GM18868 (cell line): ENCODE measurements at regions not wholly inside any gene's neighbourhood (a gene's known extent, or its start where the extent isn't known, plus 50 kb on each side); places are given as distances from the start of the nearest gene placed in this dataset.

Source experiments
- ATAC-seq: cut with Tn5 transposase; IDR thresholded peaks from one replicate; pipeline ENCODE4 v1.9.1; 2021; ENCODE audit warnings: mild to moderate bottlenecking, moderate library complexity; ENCODE audit not compliant: unreplicated experiment

DNA sequence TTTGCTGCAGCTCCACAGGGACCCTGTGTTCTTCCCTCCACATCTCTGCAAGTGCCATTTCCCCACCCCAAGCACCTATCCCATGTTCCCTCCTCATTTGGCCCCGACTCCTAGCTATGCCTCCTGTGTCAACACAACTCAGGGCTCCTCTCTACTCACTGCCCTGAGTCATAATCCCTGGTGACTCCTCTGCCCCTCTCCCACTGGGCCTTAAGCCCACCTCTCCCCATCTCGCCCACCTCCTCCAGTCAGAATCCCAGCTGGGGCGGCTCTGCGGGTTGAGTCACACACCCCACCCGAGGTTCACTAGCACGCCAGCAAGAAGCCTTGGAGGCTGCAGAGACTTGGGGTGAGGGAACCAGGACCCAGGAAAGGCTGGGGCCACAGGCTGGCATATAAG is 346.2 kb downstream of the FOXL1 start:
- no peak for ATAC-seq

DNA sequence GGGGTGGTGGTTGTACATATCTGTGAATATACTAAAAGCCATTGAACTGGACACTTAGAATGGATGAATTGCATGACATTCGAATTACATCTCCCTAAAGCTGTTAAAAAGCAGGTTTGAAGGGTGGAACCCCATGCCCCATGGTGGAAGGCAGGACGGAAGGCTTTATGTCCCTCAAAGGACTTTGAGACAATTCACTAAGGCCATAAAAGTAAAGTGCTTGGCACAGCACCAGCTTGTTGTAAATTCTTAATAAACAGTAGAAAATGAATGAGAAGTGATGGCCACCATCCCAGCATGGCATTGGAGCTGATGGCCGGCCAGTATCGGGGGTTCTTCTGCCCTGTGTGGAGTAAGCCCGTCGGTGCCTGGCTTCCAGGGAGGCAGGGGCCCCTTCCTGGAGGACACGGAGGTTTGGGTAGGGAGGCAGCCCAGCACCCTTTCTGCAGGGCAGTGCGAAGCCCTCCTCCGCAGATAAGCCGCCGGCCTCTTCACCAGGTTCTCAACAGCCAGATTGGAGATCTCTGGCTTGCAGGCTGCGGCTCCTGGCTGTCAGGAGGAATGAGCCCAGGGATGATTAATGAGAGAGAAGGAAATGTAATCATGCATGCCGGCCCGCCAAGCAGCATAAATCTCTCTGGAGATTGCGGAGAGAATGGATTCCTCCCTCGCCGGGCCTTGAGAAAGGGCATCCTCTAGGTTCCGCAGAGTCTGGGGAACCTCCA is 346.9 kb downstream of the FOXL1 start:
- no peak for ATAC-seq

DNA sequence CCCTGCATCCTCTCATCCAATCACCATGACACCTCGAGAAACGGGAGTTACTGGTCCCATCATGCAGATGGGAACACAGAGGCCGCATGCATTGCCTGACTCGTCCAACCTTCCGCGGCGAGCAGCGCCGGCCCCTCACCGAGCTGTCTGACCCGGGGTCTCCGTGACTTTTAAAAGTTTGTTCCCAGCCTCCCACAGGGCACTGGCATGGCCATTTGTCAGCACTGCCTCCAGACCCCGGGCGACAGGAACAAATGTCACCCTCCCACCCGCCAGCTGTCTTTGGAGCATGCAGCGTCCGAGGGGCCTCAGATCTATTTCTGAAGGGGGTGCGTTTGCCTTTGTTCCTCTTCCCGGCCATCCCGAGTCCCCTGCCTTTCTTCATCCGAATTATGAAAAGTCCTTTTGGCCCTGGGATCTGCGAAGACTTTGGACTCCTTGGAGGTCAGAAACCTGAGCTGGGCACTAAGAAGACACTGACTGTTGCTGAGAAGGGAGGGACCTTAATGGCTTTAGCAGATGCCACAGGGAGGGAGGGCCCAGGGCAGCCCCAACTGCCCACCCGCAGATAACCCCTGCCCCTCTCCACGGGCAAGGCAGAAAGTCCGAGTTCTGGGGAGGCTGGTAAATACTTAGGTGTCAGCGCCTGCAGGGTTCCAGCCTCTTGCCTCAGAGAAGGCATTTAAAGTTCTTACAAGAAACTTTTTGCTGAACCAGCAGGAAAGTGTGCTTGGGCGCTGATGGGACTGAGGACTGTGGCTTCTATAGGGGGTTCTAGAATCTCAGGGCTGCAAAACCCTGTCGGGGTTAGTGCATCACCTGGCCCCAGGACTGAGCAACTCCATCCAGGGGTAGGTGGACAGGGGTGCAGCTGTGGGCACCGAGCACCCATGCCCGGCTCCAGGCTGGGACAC is 348.1 kb downstream of the FOXL1 start:
- ATAC-seq, result no peak

DNA sequence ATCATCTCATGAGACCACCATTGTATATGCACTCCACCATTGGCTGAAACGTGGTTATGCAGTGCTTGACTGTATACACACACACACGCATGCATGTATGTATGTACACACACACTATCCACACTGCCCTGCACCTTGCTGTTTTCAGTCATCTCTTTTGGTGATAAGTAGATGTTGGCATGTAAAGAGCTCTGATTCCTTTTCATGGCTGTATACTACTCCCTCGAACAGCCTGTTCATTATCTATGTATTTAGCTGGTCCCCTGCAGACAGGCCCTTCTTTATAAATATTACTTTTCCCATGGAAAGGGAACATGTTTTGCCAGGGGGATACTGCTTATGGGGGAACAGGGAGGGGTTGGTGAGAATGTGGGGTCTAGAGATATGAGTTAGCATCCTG is 349.4 kb downstream of the FOXL1 start:
- ATAC-seq, result no peak

DNA sequence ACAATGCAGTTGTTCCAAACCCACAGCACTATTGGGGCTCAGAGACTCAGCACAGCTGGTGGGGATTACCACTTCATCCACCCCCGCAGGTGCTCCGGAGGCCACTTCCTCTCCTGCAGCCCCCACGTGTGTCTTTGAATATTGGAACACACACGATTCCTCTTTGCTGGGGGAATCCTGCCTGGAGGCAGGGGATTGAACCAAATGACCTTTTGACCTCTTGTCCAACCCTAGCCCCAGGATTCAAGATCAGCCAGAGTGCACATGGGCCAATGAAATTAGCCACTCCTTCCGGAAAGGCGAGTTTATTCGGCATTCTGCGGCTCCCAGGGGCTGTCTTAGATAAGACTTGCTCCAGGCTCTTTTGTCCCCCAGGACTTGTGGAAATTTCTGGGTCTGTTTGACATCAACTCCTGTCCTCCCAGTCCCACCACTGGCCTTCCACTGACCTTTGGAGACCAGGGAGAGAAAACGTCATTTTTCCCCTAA is 350.2 kb downstream of the FOXL1 start:
- ATAC-seq, result no peak

DNA sequence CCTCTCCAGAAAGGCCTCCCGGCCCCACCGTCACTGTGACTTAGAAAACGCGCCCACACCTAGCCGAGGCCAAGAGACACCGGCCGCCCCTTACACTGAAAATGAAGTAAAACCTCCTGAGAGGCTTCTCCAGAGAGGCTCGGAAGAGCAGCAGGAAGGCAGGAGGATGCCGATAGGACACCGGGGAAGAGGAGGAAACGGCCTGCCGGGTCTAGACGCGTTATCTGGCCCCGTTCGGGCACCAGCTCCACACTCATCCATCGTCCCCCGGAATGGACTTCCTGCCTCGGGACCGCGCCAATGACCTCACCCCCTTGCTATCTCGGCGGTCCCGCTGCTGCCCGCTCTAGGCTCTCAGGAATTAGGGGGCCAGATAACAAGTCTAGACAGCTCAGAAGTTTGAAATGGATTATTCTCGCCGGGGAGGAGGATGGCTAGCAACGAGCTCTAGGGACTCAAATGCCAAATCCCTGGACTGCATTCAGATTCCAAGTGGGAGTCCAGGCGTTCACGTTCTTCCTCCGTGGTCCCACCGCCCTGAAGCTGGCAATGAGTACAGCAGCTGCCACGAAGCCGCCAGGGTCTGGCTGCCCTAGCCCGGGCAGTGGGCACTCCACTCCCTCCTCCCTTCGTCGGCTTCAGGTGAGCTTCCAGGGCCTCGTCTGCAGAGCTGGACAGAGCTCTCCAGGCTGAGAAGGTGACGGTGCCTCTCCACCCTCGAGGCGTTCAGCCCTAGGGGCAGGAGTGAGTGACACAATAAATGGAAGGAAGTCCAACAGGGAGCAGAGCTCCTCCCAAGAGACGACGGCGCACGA is 350.9 kb downstream of the FOXL1 start:
- no peak for ATAC-seq

DNA sequence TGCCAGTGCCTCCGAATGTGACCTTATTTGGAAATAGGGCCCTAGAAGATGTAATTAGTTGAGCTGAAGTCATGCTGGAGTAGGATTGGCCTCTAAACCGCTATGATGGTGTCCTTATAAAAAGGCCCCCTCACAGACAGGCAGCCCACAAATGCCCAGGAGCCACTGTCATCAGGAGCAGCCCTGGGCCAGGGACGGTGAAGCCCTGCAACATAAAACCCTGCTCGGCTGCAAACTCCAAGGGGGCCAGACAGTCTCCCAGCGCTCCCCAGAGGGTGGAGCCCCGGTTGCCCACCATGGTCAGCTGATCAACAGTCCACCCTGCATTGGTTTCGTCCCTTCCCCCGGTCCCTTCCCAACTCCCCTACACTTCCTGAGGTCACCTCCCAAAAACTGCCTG is 351.7 kb downstream of the FOXL1 start:
- no peak for ATAC-seq

DNA sequence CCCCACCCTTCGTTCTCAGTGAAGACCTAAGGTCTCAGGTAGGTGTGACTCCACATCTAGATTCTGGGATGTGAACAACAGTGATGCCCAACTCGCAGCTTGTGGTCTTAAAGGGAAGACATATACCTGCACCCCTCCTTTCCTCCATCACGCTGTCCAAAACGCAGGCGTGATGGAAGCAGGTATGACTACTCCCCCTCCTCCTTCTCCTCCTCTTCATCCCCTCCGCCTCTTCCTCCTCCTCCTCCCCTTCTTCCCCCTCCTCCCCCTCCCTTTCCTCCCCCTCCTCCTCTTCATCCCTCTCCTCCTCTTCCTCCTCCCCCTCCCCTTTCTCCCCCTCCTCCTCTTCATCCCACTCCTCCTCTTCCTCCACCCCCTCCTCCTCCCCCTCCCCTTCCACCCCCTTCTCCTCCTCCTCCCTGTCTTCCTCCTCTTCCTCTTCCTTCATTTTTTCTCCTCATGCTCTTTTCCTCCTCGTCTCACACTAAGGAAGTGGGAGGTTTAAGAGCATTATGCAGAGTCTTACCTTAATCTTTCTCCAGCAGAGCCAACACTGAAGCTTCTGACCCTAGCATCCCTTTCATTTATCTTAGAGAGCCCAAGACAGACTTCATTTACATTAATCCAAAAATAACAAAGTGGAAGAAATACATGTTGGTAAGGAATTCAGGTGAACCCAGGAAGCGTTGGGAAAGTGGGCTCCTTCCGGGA is 352.5 kb downstream of the FOXL1 start:
- no peak for ATAC-seq

DNA sequence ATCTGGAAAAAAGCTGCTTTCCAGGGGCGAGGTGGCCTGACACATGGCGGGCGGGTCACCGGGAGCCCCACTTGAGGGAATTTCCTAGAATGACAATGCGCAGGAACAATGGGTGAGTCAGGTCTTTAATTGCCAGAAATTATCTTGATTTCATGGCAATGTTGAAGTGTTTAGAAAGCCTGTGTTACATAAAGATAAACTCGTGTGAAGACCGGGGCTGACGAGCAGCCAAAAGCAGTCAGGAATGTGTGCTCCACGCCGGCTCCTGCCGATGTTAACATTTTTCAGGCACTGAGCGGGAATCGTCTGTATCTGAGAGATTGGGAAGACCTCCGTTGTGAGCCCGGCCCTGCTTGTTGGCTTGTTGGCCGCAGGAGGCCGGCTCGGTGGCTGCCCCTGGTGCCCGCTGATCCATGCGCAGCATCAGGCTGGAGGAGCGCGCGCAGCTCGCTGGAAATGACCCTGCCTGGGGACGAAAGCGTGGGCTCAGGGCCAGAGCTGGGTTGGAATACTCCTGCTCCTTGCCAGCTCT is 353.1 kb downstream of the FOXL1 start:
- ATAC-seq, result no peak

DNA sequence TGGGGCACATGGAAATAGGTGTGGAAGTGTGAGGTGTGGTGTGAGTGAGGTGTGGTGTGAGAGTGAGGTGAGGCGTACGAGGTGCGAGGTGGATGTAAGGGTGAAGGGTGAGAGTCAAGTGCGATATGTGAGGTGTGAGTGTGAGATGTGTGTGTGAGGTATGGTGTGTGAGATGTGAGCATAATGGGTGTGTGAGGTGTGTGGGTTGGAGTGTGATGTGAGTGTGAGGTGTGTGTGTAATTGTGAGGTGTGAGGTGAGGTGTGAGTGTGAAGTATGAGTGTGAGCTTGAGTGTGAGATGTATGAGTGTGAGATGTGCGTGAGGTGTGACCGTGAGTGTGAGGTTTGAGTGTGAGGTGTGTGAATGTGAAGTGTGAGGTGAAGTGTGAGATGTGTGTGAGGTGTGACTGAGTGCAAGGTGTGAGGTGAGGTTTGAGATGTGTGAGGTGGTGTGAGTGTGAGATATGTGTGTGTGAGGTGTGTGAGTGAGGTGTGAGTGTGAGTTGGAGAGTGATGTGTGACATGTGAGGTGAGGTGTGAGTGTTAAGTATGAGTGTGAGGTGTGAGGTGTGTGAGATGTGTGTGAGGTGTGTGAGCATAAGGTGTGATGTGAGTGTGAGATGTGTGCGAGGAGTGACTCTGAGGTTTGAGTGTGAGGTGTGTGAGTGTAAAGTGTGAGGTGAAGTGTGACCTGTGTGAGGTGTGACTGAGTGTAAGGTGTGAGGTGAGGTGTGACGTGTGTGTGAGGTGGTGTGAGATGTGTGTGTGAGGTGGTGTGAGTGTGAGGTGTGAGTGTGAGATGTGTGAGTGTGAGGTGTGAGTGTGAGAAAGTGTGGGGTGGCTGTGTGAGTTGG is 354.0 kb downstream of the FOXL1 start:
- ATAC-seq, result no peak

DNA sequence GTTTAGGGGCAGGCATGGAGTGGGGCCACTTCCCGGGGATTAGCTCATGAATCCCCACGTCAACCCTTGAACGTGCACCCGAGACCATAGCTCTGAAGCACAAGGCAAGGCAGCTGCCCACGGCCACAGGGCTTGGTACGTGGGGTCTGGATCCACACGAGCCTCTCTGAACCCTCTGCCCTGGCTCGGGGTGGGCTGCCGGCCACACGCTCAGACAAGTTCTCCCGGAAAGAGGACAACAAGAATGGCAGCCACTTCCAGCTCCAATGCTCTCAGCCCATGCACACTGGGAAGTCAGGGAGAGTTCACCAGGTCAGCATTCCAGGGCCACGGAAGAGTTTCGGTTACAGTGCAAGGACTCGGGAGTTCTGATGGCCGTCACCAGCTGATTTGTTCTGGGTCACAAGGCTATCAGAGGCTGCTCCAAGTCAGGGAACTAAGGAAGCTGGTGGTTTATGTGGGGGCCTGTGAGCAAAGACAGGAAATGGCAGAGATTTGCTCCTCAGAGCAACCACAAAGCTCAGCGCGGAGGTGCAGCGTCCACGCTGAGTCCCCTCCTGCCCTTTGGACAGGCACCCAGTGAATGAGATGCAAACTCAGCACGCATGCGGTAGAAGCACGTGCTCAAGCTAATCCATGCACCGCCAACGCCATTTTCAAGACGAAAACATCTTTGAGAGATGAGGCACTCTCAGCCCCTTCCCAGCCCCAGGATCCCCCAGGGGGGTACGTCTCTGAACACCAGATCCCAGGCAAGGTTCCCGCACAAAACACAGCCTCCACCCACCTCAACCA is 356.4 kb downstream of the FOXL1 start:
- no peak for ATAC-seq

DNA sequence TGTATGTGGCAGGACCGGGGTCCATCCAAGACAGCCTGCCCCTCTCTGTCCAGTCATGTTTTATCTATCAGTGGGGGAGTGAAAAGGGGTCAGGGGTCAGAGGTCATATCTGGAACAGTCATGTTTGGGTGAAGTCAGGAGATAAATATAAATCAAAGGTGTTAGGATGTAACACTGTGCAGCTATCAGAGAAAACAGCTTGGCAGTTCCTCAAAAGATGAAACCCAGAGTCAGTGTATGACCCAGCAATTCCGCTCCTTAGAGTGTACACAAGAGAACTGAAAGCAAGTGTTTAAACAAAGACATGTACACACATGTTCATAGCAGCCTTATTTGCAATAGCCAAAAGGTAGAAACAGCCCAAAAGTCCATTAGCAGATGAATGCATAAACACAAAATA is 361.3 kb downstream of the FOXL1 start:
- no peak for ATAC-seq

DNA sequence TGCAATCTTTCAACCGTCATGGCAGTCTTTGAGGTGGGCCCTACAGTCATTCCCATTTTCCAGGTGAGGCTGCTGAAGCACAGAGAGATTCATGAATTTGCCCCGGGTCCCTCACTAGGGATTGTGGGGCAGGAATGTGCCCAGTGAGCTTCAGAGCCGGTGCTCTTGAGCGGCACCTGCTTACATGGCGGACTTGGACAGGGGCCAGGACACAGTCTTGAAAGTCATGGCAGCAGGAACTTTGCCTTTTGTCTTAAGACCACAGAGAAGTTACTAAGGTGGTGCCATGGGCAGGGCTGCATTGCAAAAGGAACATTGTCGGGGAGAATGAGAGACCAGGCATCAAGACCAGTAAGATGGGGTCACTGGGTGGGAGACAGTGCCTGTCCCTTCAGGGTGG is 363.4 kb downstream of the FOXL1 start:
- no peak for ATAC-seq

DNA sequence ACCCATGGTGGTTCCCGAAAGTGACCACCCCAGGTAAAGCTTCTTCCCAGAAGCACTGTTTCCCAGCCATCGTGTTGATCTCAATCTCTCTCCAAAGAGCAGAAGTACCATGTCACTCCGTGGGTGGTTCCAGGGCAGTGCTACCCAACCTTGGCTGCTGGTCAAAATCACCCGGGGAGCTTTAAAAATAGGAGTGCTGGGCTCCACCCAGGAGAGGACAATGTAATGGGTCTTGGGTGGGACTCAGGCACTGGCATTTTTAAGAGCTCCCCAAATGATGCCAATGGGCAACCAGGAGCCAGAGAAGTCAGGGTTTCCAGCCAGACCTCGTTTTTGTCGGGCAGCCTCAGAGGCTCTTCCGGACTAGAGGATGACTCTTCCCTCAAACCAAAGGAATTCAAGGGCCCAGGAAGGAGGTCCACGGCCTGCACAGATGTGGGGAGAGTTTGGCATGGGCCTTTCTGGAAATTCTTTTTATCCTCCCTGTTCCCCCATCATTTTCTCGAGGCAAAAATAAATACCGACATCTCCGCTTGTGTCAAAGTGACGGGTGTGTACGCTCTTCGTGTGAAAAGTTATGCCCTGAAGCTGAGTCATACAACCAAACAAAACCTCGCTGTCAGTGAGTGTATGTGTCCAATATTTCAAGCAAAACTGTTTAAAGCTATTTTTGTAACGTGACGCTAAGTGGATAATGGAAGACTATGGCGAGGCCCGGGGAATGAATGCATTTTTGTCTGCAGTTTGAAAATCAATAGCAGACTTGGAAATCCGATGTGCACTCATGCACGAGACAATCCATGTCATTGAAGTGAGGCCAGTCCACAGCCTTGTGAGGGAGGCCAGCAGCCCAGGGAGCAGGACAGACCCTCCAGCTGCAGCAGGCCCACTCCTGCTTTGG is 364.1 kb downstream of the FOXL1 start:
- ATAC-seq, result no peak

DNA sequence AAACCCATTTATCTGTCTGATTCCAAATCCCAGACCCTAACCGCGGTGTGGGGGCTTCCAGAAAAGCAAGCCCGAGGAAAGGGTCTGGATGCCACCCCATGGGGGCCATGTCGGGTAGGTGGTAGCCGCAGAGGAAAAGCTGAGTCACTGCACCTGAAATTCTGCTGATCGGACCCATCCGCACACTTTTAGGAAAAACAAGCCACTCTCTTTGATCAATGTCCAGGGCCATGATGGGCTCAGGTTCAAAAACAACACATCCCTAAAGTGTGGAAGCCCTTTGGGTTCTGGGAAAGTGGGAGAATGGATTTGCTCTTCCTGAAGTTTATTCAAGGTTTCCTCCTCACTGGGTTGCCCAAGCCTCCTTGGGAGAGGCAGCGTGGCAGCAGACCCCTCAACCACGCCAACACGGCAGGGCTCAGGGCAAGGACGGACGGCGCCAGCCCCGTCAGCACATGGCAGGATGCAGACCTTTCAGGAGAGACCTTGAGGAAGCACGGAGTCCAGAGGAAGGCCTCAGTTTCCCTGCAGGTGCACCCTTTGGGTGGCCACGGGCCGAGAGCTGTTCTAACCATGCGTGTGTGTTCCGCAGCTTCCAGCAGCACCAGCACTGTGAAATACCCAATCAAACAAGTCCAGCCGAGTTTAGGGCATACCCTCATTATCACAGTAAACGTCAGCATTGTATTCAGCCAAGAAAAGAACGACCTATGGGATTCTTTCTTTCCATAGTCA is 367.0 kb downstream of the FOXL1 start:
- no peak for ATAC-seq

DNA sequence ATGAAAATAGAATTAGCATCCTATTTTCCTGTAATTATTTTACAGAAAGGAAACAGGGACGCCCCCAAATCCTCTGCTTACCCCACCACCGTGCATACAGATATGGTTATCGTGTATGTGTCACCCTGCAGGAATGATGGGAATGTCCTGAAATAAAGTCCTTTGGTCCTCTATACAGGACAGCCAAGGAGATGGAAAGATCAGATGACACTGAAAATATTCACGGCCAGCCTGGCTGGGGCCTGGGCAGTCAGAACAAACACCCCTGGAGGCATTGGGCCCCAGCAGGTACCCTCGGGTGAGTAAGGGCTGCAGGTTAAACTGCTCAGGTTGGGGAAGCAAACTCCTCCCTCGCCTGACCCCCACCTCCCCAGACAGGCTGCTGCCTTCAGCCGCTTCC is 368.0 kb downstream of the FOXL1 start:
- ATAC-seq, result no peak

DNA sequence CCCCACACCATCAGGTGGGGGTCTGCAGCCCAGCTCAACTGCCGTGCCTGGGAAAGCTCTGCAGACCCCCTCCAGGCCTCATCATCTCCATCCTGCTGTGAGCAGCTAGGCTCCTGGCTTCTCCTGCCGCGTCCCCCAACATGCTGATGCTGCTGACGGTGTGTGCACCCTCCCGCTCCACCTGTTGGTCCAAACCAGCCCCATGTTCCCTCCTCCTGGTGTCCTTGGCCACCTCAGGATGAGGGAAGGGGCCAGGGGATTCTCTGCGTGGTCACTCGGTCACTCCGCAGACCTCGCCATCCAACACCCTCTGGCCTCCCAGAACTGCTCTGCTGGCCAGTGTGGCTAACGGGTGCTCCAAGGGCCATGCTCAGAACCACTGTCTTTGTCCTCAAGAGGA is 368.6 kb downstream of the FOXL1 start:
- ATAC-seq, result no peak
